Glutamatergic neuron (in vitro differentiated cells): ENCODE measurements at regions not wholly inside any gene's neighbourhood (a gene's known extent, or its start where the extent isn't known, plus 50 kb on each side); places are given as distances from the start of the nearest gene placed in this dataset.

Source experiments
- DNase-seq: peaks from one replicate; pipeline ENCODE4 v3.0.0; 2022
- H3K27ac Mint-ChIP-seq: one replicate; pipeline ENCODE4 v1.8.0; 2020; ENCODE audit warnings: mild to moderate bottlenecking, mixed read lengths, inconsistent platforms; ENCODE audit not compliant: unreplicated experiment
- H3K27me3 Mint-ChIP-seq: one replicate; pipeline ENCODE4 v1.8.0; 2020; ENCODE audit warnings: mild to moderate bottlenecking, moderate library complexity, mixed read lengths, inconsistent platforms; ENCODE audit not compliant: unreplicated experiment
- H3K36me3 Mint-ChIP-seq: one replicate; pipeline ENCODE4 v1.8.0; 2020; ENCODE audit warnings: mild to moderate bottlenecking, mixed read lengths, inconsistent platforms; ENCODE audit not compliant: unreplicated experiment
- H3K4me1 Mint-ChIP-seq: one replicate; pipeline ENCODE4 v1.8.0; 2020; ENCODE audit warnings: mild to moderate bottlenecking, low read depth, mixed read lengths, inconsistent platforms; ENCODE audit not compliant: unreplicated experiment
- H3K4me3 Mint-ChIP-seq: one replicate; pipeline ENCODE4 v1.8.0; 2020; ENCODE audit warnings: mild to moderate bottlenecking, mixed read lengths, inconsistent platforms; ENCODE audit not compliant: unreplicated experiment
- H3K9me3 Mint-ChIP-seq: one replicate; pipeline ENCODE4 v1.8.0; 2020; ENCODE audit warnings: mild to moderate bottlenecking, moderate library complexity, mixed read lengths, inconsistent platforms; ENCODE audit not compliant: unreplicated experiment
- CTCF ChIP-seq: fragments of 200-600 bp; sonication (generic); IDR thresholded peaks from one replicate; pipeline ENCODE4 v1.5.0; 2021; ENCODE audit not compliant: partially characterized antibody, unreplicated experiment

- no peak overlapping the region for H3K4me3 Mint-ChIP-seq
- no peaks in the 10 kb centered on the region for H3K4me1 Mint-ChIP-seq
- no peaks in the 10 kb centered on the region for H3K9me3 Mint-ChIP-seq
- no peak for DNase-seq
- no peak overlapping the region for H3K27ac Mint-ChIP-seq
- H3K27me3 Mint-ChIP-seq = no peaks in the 10 kb centered on the region
- TF ChIP-seq CTCF = no peak
- H3K36me3 Mint-ChIP-seq = no peaks in the 10 kb centered on the region
Observed at GRCh38 chr18:34631093-34631966, 78.8 kb upstream of the DTNA start.

GRCh38 chr18:34632321-34632720 is 77.8 kb upstream of the DTNA start:
- no peak overlapping the region for H3K4me3 Mint-ChIP-seq
- H3K27me3 Mint-ChIP-seq = no peaks in the 10 kb centered on the region
- no peak for DNase-seq
- no peak for TF ChIP-seq CTCF
- no peaks in the 10 kb centered on the region for H3K9me3 Mint-ChIP-seq
- H3K27ac Mint-ChIP-seq = no peak overlapping the region
- H3K36me3 Mint-ChIP-seq = no peaks in the 10 kb centered on the region
- H3K4me1 Mint-ChIP-seq = no peaks in the 10 kb centered on the region

- TF ChIP-seq CTCF = no peak
Observed at GRCh38 chr18:34633368-34633767, 76.7 kb upstream of the DTNA start.

GRCh38 chr18:34637094-34637801 is 72.8 kb upstream of the DTNA start:
- H3K36me3 Mint-ChIP-seq = no peaks in the 10 kb centered on the region
- H3K27me3 Mint-ChIP-seq = no peaks in the 10 kb centered on the region
- H3K27ac Mint-ChIP-seq = no peak overlapping the region
- DNase-seq = no peak
- no peak for TF ChIP-seq CTCF
- H3K9me3 Mint-ChIP-seq = no peaks in the 10 kb centered on the region
- no peaks in the 10 kb centered on the region for H3K4me1 Mint-ChIP-seq
- no peak overlapping the region for H3K4me3 Mint-ChIP-seq

More at GRCh38 chr18:34633368-34633767, 76.7 kb upstream of the DTNA start:
- Mint-ChIP-seq H3K4me3 (no peak overlapping the region), H3K27me3 (no peaks in the 10 kb centered on the region), H3K9me3 (no peaks in the 10 kb centered on the region), H3K27ac (no peak overlapping the region), H3K4me1 (no peaks in the 10 kb centered on the region), H3K36me3 (no peaks in the 10 kb centered on the region)
- DNase-seq = no peak

DNA sequence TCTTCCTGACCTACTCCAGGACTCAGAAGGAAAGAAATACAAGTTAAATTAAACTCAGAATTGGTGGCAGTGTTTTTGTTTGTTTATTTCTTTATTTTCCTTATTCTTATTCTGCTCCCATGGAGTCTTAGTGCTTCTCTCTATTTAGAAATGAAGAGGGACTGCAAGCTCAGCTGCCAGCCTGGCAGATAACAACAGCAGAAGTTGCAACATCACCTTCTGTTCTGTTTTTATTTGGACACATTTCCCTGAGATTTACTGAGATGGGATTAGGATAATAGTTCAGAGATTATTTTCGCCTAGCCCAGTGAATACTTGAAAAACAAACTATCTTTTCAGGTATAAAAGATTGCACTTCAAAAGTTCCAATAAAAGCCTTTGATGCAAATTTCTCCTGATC is 70.4 kb upstream of the DTNA start:
- Mint-ChIP-seq H3K9me3 (no peaks in the 10 kb centered on the region), H3K4me3 (no peak overlapping the region), H3K27ac (no peak overlapping the region), H3K27me3 (no peaks in the 10 kb centered on the region), H3K4me1 (no peaks in the 10 kb centered on the region), H3K36me3 (no peaks in the 10 kb centered on the region)
- no peak for TF ChIP-seq CTCF
- no peak for DNase-seq
